Dermis blood vessel endothelial cell (primary cell): ENCODE measurements at regions not wholly inside any gene's neighbourhood (a gene's known extent, or its start where the extent isn't known, plus 50 kb on each side); places are given as distances from the start of the nearest gene placed in this dataset.
"Not testable (repeated sequence)": the region's sequence is repeated elsewhere in the genome, so short reads cannot be mapped to it uniquely, and the experiment has no call there.

Source experiments
- DNase-seq: peaks from one replicate; pipeline ENCODE4 v3.0.0; 2010

DNA sequence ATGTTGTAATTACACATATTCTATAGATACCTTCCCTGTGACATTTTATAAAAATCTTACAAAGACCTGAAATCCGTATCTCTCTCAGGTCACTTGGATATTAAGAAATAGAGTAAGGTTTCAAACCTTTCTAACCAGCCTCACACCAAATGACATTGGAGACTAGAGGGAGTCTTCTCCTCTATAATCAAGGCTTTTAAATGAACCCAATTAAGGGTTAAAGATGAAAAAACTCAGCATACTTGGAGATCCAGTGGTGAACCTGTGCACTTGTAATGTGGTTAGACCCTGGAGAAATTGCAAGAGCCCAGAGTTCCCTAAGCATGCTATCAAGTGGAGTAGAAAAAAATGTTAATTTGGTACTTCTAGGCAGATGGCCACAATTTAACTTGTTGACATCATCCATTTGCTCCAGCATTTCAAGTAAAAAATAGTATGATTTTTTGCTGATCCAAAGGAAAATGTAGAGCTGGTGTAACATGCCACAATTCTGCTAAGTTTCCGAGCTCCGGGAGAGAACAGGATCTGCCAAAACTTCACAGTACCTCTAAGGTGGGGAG, 554.1 kb upstream of the MIR17HG start:
- no peak for DNase-seq

DNA sequence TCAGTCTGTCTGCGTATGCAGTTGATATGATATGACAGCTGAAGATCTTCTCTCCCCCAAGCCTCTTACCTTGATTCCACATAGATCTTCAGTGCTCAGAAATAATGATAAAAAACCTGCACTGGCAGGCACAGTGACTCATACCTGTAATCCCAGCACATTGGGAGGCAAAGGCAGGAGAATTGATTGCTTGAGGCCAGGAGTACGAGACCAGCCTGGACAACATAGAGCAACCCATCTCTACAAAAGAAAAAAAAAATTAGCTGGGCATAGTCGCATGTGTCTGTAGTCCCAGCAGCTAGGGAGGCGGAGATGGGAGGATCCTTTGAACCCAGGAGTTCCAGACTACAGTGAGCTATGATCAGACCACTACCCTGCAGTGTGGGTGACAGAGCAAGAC, 551.0 kb upstream of the MIR17HG start:
- no peak for DNase-seq

- DNase-seq, result no peak
Observed at GRCh38 chr13:90797335-90797734, 550.2 kb upstream of the MIR17HG start.

GRCh38 chr13:90798381-90798780, 549.1 kb upstream of the MIR17HG start:
- DNase-seq, result no peak

- no peak for DNase-seq
Observed at GRCh38 chr13:90800082-90800746, 547.3 kb upstream of the MIR17HG start.

DNA sequence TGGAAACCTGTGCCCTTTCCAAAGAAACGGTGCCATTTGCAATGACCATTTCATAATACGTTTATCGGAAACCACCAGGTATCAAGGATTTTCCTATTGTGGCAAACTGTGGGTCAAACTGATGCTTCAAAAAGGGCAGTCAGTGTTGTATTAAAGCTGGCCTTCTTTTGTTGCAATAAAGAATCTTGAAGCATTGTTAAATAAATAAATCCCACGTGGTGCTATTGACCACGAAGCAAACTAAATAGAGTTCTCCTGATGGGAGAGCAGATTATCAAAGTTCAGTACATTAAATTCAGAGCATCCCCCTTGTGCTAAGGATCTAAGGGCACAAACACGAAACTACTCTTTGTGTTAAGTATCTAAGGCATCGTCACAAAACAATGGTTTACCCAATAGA, 545.9 kb upstream of the MIR17HG start:
- no peak for DNase-seq

DNA sequence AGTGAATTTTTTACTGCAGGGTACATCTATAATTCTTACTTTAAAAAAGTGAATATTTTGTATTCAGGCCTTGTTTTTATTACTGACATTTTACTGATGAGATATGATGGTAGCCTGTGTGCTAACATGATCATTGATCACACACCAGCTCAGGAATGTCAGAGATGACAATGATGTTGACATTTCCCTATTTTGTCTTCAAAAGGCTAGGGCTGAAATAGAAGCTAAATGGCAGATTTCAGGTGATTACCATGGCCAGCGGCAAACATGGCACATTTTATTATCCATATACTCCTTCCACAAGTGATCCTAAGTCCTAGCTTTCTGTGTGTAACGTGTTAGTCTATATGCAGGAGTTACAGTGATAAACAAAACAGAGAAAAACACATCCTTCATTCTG, 544.3 kb upstream of the MIR17HG start:
- DNase-seq, result no peak

DNA sequence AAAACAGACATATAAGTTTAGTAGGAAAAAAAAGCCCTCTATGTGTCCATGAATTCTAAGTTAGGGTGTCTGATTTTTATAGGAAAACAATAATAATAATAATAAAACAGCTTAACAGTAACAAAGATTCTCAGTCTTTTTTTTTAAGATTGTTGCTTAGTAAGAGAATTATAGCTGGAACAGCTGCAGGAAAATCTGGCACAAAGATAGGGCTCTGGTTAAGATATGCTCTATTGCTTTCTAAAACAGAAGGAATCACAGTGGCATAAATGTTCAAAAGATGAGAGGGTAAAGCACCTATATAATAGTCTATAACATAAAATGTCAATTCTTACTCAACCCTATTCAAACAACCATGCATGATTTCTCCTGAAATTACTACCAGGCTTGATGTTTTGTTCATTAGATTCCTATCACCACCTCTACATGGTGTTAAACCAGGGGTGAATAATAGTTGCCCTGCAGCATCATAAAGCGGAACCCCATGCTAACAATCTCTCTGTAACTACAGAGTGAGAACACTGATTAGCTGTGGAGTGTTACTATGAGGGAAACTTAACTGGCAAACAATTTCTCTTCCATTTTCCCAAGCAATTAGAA, 541.4 kb upstream of the MIR17HG start:
- no peak for DNase-seq

DNA sequence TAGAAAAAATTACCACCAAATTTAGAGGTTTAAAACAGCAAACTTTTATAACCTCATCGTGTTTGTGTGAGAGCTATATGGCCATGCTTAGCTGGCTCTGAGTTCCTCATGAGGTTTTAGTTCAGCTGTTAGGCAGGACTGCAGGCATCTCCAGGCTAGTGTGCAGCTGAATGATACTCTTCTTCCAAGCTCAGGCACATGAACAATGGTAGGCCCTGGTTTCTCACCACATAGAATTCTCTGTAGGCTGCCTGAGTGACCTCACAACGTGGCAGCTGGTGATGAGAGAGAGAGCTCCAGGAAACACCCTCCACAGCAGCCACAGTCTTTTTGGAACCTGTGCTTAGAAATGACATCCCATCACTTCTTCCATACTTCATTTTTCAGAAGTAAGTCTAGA, 540.6 kb upstream of the MIR17HG start:
- no peak for DNase-seq

- no peak for DNase-seq
Observed at GRCh38 chr13:90808838-90809237, 538.6 kb upstream of the MIR17HG start.

DNA sequence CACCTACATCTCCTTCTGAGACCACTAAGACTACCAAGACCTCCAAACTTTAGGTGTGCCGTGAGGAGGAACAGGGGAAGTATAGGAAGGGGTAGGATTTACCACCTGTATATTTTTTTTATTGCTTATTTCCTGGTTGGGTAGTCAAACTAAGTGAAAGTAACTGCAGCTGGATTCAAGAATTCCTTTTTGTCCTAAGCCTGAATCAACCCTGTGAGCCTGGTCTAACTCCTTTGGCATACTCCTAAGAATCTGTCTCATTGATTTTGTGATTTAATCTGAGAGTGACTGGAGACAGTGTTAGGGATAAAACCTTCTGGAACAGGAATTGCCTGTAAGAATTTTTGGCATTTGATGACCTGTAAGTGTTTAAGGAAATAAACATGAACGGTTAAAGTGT, 523.5 kb upstream of the MIR17HG start:
- no peak for DNase-seq

GRCh38 chr13:90826688-90827087, 520.8 kb upstream of the MIR17HG start:
- DNase-seq, result no peak

DNA sequence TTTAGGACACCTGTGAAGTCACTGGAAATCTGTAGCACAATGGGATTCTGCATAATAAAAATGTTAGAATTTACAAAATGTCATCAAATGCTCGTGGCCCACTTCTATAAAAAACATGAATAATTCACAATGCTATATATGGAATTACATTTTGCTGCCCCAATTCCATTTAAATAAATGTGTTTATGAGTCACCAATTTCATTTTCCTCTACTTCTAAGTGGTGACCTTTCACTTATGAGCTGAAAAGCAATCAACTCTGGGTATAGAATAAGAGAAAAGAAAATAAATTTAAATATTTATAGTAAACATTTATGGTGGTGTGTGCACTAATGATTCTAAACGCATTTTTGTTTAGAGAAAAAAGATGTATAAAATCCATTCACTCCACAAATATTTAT, 516.7 kb upstream of the MIR17HG start:
- no peak for DNase-seq

- DNase-seq, result no peak
Observed at GRCh38 chr13:90833951-90834350, 513.5 kb upstream of the MIR17HG start.

GRCh38 chr13:90834700-90835099, 512.8 kb upstream of the MIR17HG start:
- no peak for DNase-seq

- no peak for DNase-seq
Observed at GRCh38 chr13:90835826-90836225, 511.7 kb upstream of the MIR17HG start.

GRCh38 chr13:90838317-90838960, 509.0 kb upstream of the MIR17HG start:
- no peak for DNase-seq

- DNase-seq, result no peak
Observed at GRCh38 chr13:90839061-90839460, 508.4 kb upstream of the MIR17HG start.

- DNase-seq, result no peak
Observed at GRCh38 chr13:90846936-90847335, 500.6 kb upstream of the MIR17HG start.

DNA sequence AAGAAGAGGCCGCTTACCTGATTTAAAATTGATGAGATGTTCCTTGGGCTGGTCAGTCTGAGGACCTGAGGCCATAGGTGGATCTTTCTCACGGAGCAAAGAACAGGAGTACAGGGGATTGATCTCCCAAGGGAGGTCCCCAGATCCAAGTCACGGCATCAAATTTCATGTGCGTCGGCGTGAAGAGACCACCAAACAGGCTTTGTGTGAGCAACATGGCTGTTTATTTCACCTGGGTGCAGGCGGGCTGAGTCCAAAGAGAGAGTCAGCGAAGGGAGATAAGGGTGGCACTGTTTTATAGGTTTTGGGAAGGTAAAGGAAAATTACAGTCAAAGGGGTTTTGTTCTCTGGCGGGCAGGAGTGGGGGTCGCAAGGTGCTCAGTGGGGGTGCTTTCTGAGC, 493.8 kb upstream of the MIR17HG start:
- not testable (repeated sequence) for DNase-seq

DNA sequence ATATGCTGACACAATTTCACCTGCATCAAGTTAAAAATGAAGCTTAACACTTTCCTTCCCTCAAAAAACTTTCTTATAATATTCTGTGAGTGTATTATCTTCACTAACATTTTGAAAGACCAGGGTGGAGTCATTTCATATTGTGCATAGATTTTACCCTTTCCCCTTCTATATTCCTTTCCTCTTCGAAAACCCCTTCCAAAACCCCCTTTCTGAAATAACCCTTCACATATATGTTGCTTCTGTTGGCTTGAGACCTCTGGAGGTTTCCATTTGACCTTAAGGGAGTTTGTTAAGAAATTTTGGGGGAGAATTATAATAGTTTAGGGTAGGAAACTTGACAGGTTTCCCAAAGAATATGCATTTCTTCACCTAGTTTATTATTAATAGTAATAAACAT, 489.6 kb upstream of the MIR17HG start:
- no peak for DNase-seq

DNA sequence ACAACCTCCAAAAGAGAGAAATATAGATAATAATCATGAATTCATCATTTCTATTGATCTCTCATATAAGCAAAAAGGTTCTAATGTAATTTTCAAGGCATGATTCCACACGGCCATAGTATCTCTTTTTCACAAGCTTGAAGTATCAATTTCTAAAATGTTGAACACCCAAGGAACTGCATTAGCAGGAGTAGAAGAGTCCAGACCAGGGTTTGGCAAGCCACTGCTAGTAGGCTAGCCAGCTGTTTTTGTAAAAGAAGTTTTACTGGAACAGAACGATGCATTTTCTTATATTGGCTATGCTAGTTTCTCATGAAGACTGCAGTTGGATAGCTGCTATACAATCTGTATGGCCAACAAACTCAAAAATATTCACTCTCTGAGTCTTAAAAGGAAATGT, 481.5 kb upstream of the MIR17HG start:
- DNase-seq, result no peak

GRCh38 chr13:90867336-90867683, 480.2 kb upstream of the MIR17HG start:
- peak; percentile 31 for DNase-seq

- DNase-seq, result peak; percentile 25
Observed at GRCh38 chr13:90868321-90868920, 479.1 kb upstream of the MIR17HG start.
